Esophagus muscularis mucosa (tissue), 4 donors: ENCODE measurements at regions not wholly inside any gene's neighbourhood (a gene's known extent, or its start where the extent isn't known, plus 50 kb on each side); places are given as distances from the start of the nearest gene placed in this dataset.

Experiments
- DNase-seq: peaks from one replicate; pipeline ENCODE4 v3.0.0-alpha.2; 2017; ENCODE audit errors: extremely low spot score
- H3K27ac ChIP-seq, 4 donors: fragments of 200-600 bp; sonication (generic); replicated peaks in 1 of 4; 1 replicate in 3 of 4; 2 replicates in 1 of 4; pipeline ENCODE4 v1.5.1; 2016 to 2019; ENCODE audit warnings: mild to moderate bottlenecking in 1 of 4
- H3K27me3 ChIP-seq, 4 donors: fragments of 200-600 bp; sonication (generic); one replicate each; pipeline versions ENCODE4 v1.5.1 to v1.6.0; 2016 to 2019
- H3K36me3 ChIP-seq, 4 donors: fragments of 200-600 bp; sonication (generic); one replicate each; pipeline ENCODE4 v1.5.1; 2016 to 2019
- H3K4me1 ChIP-seq, 4 donors: fragments of 200-600 bp; sonication (generic); one replicate each; pipeline ENCODE4 v1.5.1; 2016 to 2019
- H3K4me3 ChIP-seq, 4 donors: fragments of 200-600 bp; sonication (generic); 1 replicate in 2 of 4; 2 replicates in 2 of 4; pipeline ENCODE4 v1.5.1; 2016 to 2019; ENCODE audit warnings: mild to moderate bottlenecking in 4 of 4, moderate library complexity in 1 of 4
- H3K9me3 ChIP-seq, 4 donors: fragments of 200-600 bp; sonication (generic); 1 replicate in 3 of 4; 2 replicates in 1 of 4; pipeline ENCODE4 v1.5.1; 2016 to 2019
- CTCF ChIP-seq, 3 experiments: fragments of 200-600 bp in 2 of 3; fragments of 450-650 bp in 1 of 3; sonication (generic) in 2 of 3; IDR thresholded peaks; one replicate each; pipeline ENCODE4 v1.5.1; 2017 to 2019; ENCODE audit warnings: antibody characterized with exemption in 3 of 3, mild to moderate bottlenecking in 2 of 3, moderate library complexity in 1 of 3
- EP300 ChIP-seq: sonication (generic); formaldehyde crosslinking; IDR thresholded peaks from one replicate; pipeline ENCODE4 v1.6.1; 2017; ENCODE audit warnings: antibody characterized with exemption
- POLR2A ChIP-seq: fragments of 450-650 bp; IDR thresholded peaks from one replicate; pipeline ENCODE4 v1.6.1; 2017; ENCODE audit warnings: antibody characterized with exemption, moderate library complexity, mild to moderate bottlenecking, low read depth
- POLR2AphosphoS5 ChIP-seq, 2 donors: sonication (generic); formaldehyde crosslinking; IDR thresholded peaks; one replicate each; pipeline ENCODE4 v1.6.1; 2017; ENCODE audit warnings: antibody characterized with exemption in 2 of 2
- WGBS: methylation state at CpG from one replicate; pipeline ENCODE4 v1.1.5; 2018; 5-methylcytosine and 5-hydroxymethylcytosine counted together
- intact Hi-C: fragments of 100-400 bp; cut with DNase I; formaldehyde crosslinking; loops from one replicate; pipeline ENCODE4 v1.15.1; 2023

DNA sequence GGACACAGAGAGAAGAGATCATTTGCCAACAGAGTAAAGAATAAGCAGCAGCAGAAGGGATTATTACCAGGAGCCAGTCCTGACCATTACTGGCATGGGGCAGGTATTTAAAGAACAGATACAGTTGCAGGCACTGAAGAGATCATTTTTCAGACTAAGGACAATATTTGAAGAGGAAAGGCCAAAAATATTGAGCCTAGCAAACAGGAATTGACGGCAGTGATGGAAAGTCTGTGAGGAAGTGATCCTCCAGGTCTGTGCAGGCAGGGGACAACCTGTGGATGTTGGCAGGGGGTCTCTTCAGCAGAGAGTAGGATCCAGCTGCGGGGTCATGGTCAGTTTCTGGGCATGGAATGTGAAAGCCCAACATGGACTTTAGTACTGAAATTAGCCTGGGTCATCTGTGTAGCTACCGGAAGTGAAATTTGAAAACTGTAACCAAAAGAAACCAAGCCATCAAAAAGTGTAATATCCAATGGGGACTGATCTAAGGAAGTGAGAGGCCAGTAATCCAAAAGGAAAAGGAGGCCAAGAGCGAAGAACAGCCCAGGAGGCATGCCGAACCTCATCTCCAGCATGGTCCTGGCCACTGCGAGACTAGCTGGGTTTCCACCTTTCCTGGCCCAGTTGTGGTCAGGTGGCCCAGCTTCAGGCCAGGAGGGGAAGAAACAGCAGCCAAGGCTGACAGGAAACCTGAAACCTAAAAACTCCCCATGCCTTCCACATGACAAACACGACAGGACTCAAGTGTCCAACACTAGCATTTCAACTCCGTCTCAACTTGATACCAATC is 115.1 kb upstream of the TNFAIP3 start:
- no peak for DNase-seq
- H3K4me1 ChIP-seq: peaks cover 0 to under 1% (median 0%) of the 10 kb centered on the region in 4 donors
- no peaks in the 10 kb centered on the region for H3K27me3 ChIP-seq
- TF ChIP-seq CTCF (IDR thresholded peaks at IDR 0.05) (no peak), POLR2A (no peak), POLR2AphosphoS5 (IDR thresholded peaks at IDR 0.05) (no peak), EP300 (no peak)
- no peaks in the 10 kb centered on the region for H3K36me3 ChIP-seq
- WGBS: 80% methylated on average over 8 of the region's 8 CpGs
- H3K4me3 ChIP-seq: no peak overlapping the region
- no peak overlapping the region for H3K27ac ChIP-seq
- H3K9me3 ChIP-seq: no peaks in the 10 kb centered on the region
- intact Hi-C loops: no loop called here

GRCh38 chr6:137754366-137754765 is 112.7 kb upstream of the TNFAIP3 start:
- Histone ChIP-seq H3K27me3 (no peaks in the 10 kb centered on the region), H3K4me1 (no peaks in the 10 kb centered on the region), H3K9me3 (no peaks in the 10 kb centered on the region), H3K27ac (no peak overlapping the region), H3K36me3 (no peaks in the 10 kb centered on the region), H3K4me3 (no peak overlapping the region)
- no peak for DNase-seq
- 72% methylated on average over 3 of the region's 3 CpGs for WGBS
- TF ChIP-seq EP300: no peak
- no peak for TF ChIP-seq CTCF (IDR thresholded peaks at IDR 0.05)
- intact Hi-C loops: no loop called here

- Histone ChIP-seq H3K4me3 (no peak overlapping the region), H3K27me3 (no peaks in the 10 kb centered on the region), H3K36me3 (no peaks in the 10 kb centered on the region), H3K9me3 (no peaks in the 10 kb centered on the region), H3K27ac (no peak overlapping the region), H3K4me1 (no peaks in the 10 kb centered on the region)
- intact Hi-C loops: no loop called here
- TF ChIP-seq CTCF (IDR thresholded peaks at IDR 0.05) (no peak), POLR2AphosphoS5 (IDR thresholded peaks at IDR 0.05) (no peak), EP300 (no peak), POLR2A (no peak)
- no peak for DNase-seq
These were observed 112.2 kb upstream of the TNFAIP3 start for GRCh38 chr6:137754866-137755265.

GRCh38 chr6:137755284-137755683 is 111.8 kb upstream of the TNFAIP3 start:
- no peak overlapping the region for H3K27ac ChIP-seq
- no peaks in the 10 kb centered on the region for H3K4me1 ChIP-seq
- no peak overlapping the region for H3K4me3 ChIP-seq
- no peaks in the 10 kb centered on the region for H3K36me3 ChIP-seq
- TF ChIP-seq CTCF (IDR thresholded peaks at IDR 0.05): no peak
- TF ChIP-seq EP300: no peak
- TF ChIP-seq POLR2AphosphoS5 (IDR thresholded peaks at IDR 0.05): no peak
- no peak for TF ChIP-seq POLR2A
- H3K27me3 ChIP-seq: no peaks in the 10 kb centered on the region
- 82% methylated on average over 2 of the region's 2 CpGs for WGBS
- DNase-seq: no peak
- no peaks in the 10 kb centered on the region for H3K9me3 ChIP-seq
- intact Hi-C loops: no loop called here

DNA sequence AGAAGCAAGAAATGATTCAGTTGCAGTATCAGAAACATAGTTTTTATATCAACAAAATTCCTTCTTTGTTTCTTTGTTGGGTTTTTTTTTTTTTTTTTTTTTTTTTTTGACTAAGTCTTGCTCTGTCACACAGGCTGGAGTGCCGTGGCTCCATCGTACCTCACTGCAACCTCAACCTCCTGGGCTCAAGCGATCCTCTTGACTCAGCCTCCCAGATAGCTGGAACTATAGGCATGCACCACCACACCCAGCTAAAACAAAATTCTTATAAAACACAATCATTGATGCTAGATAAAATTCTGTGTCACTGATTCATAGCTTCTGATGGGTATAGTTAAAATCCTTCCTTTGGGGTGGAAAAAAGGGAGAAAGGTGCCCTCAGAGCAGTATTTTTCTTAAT is 110.3 kb upstream of the TNFAIP3 start:
- no peak for DNase-seq
- TF ChIP-seq POLR2A: no peak
- no peak for TF ChIP-seq CTCF (IDR thresholded peaks at IDR 0.05)
- TF ChIP-seq EP300: no peak
- no peak for TF ChIP-seq POLR2AphosphoS5 (IDR thresholded peaks at IDR 0.05)
- H3K36me3 ChIP-seq: no peaks in the 10 kb centered on the region
- H3K4me3 ChIP-seq: no peak overlapping the region
- 98% methylated on average over 3 of the region's 3 CpGs for WGBS
- intact Hi-C loops: no loop called here
- no peak overlapping the region for H3K27ac ChIP-seq
- H3K4me1 ChIP-seq: peaks cover 0 to 4% (median 0%) of the 10 kb centered on the region in 4 donors
- no peaks in the 10 kb centered on the region for H3K27me3 ChIP-seq
- H3K9me3 ChIP-seq: no peaks in the 10 kb centered on the region
